Calu3 (cell line): ENCODE measurements at regions not wholly inside any gene's neighbourhood (a gene's known extent, or its start where the extent isn't known, plus 50 kb on each side); places are given as distances from the start of the nearest gene placed in this dataset.
A peak's percentile ranks its signal among the peaks of the same experiment; 100 is the strongest.
"Not testable (repeated sequence)": the region's sequence is repeated elsewhere in the genome, so short reads cannot be mapped to it uniquely, and the experiment has no call there.

Source experiments
- BruUV-seq: library from RNA; stranded (reverse); fragments of 400-500 nt; replicated peaks from 2 replicates; lab custom pipeline; 2021; lab: Mats Ljungman, UMichigan
- CTCF ChIA-PET: fragments of 300-600 bp; sonication (Branson Sonifier 250); formaldehyde crosslinking; loops from one replicate; lab custom pipeline; 2022; ENCODE audit warnings: antibody characterized with exemption; lab: Charles Lee
- DNase-seq: peaks from one replicate; pipeline ENCODE4 v3.0.0; 2022
- H3K27ac Mint-ChIP-seq: one replicate; pipeline ENCODE4 v1.8.0; 2022; ENCODE audit warnings: mixed read lengths; ENCODE audit not compliant: unreplicated experiment
- H3K27me3 Mint-ChIP-seq: one replicate; pipeline ENCODE4 v1.8.0; 2022; ENCODE audit warnings: mixed read lengths; ENCODE audit not compliant: unreplicated experiment
- H3K36me3 Mint-ChIP-seq: one replicate; pipeline ENCODE4 v1.8.0; 2022; ENCODE audit warnings: mild to moderate bottlenecking, moderate library complexity, mixed read lengths; ENCODE audit not compliant: insufficient read depth, unreplicated experiment
- H3K4me1 Mint-ChIP-seq: one replicate; pipeline ENCODE4 v1.8.0; 2022; ENCODE audit warnings: mild to moderate bottlenecking, low read depth, mixed read lengths; ENCODE audit not compliant: unreplicated experiment
- H3K4me3 Mint-ChIP-seq: one replicate; pipeline ENCODE4 v1.8.0; 2022; ENCODE audit warnings: mild to moderate bottlenecking, low read depth, moderate library complexity, mixed read lengths; ENCODE audit not compliant: unreplicated experiment
- H3K9me3 Mint-ChIP-seq: one replicate; pipeline ENCODE4 v1.8.0; 2022; ENCODE audit warnings: low read depth, mixed read lengths; ENCODE audit not compliant: unreplicated experiment
- intact Hi-C: fragments of 100-400 bp; cut with micrococcal nuclease; formaldehyde crosslinking; loops from one replicate; pipeline ENCODE4 v1.10.0; 2022; ENCODE audit not compliant: unreplicated experiment
- TF ChIP-seq, protein P1 (sequence below): fragments of 200-600 bp; IDR thresholded peaks from one replicate; pipeline ENCODE4 v1.8.0; 2022; ENCODE audit warnings: antibody characterized with exemption; ENCODE audit not compliant: unreplicated experiment

DNA sequence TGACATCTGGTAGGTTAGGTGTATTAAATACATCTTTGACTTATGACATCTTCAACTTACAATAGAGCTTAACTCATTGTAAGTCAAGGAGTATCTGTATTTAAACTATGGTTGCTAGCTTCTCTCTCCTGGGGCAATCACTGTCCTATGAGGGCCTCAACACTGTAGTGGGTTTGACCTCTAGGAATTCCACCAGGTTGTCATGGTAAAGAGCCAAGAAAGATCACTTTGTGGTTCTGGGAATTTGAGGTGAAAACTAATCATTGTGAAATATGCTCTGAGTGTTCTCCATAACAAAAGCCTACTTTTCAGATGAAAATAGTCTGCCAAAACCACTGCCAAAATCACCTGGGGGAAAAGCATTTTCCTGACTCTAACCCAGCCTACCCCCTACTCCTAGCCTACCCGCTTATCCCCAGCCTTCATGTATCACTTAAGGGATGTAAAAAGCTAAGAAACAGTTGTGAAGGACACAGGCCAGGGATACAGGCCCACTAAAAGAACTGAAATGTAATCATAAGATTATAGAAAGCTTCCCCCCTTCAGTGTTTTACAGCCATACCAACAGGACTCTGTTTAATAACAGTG lies 723.8 kb downstream of the MECOM start:
- Mint-ChIP-seq H3K9me3 (peaks cover 6% of the 10 kb centered on the region), H3K4me1 (no peaks in the 10 kb centered on the region), H3K36me3 (no peaks in the 10 kb centered on the region), H3K4me3 (no peak overlapping the region), H3K27ac (no peak overlapping the region), H3K27me3 (no peaks in the 10 kb centered on the region)
- CTCF ChIA-PET = no interaction called here
- no TSS peak for BruUV-seq
- TF ChIP-seq, protein P1, sequence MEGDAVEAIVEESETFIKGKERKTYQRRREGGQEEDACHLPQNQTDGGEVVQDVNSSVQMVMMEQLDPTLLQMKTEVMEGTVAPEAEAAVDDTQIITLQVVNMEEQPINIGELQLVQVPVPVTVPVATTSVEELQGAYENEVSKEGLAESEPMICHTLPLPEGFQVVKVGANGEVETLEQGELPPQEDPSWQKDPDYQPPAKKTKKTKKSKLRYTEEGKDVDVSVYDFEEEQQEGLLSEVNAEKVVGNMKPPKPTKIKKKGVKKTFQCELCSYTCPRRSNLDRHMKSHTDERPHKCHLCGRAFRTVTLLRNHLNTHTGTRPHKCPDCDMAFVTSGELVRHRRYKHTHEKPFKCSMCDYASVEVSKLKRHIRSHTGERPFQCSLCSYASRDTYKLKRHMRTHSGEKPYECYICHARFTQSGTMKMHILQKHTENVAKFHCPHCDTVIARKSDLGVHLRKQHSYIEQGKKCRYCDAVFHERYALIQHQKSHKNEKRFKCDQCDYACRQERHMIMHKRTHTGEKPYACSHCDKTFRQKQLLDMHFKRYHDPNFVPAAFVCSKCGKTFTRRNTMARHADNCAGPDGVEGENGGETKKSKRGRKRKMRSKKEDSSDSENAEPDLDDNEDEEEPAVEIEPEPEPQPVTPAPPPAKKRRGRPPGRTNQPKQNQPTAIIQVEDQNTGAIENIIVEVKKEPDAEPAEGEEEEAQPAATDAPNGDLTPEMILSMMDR = no peak
- DNase-seq = no peak
- intact Hi-C loops = no loop called here

GRCh38 chr3:168933614-168934013 lies 729.9 kb downstream of the MECOM start:
- Mint-ChIP-seq H3K36me3 (no peaks in the 10 kb centered on the region), H3K9me3 (peaks cover 33% of the 10 kb centered on the region), H3K4me1 (no peaks in the 10 kb centered on the region), H3K27me3 (no peaks in the 10 kb centered on the region), H3K4me3 (no peak overlapping the region), H3K27ac (no peak overlapping the region)
- CTCF ChIA-PET = no interaction called here
- intact Hi-C loops = no loop called here
- TF ChIP-seq, protein P1 = no peak
- no peak for DNase-seq
- no TSS peak for BruUV-seq

DNA sequence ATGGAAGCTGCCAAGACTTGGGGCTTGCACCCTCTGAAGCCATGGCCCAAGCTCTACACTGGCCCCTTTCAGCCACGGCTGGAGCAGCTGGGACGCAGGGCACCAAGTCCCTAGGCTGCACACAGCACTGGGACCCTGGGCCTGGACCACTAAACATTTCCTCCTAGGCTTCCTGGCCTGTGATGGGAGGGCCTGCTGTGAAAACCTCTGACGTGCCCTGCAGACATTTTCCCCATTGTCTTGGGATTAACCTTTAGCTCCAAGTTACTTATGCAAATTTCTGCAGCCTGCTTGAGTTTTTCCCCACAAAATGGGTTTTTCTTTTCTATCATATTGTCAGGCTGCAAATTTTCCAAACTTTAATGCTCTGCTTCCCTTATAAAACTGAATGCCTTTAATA lies 733.5 kb downstream of the MECOM start:
- H3K4me3 Mint-ChIP-seq, BruUV-seq, H3K27ac Mint-ChIP-seq, intact Hi-C loops, H3K36me3 Mint-ChIP-seq, DNase-seq, H3K4me1 Mint-ChIP-seq, CTCF ChIA-PET, H3K27me3 Mint-ChIP-seq: not testable (repeated sequence)
- H3K9me3 Mint-ChIP-seq = peaks cover 27% of the 10 kb centered on the region

- BruUV-seq = no TSS peak
- Mint-ChIP-seq H3K4me1 (peaks cover 9% of the 10 kb centered on the region), H3K9me3 (peaks cover 9% of the 10 kb centered on the region), H3K4me3 (no peak overlapping the region), H3K27ac (no peak overlapping the region), H3K27me3 (no peaks in the 10 kb centered on the region), H3K36me3 (no peaks in the 10 kb centered on the region)
- no peak for DNase-seq
- CTCF ChIA-PET = interaction anchor here (0.6 to 1.1 kb wide), 2 partner anchors 15 to 171 kb away, joined by 3 read pairs; no protein-coding TSS in a partner anchor
- TF ChIP-seq, protein P1 = no peak
- intact Hi-C loops = no loop called here
Observed at GRCh38 chr3:168926426-168926825, 737.1 kb downstream of the MECOM start.

GRCh38 chr3:168925568-168925967 lies 737.9 kb downstream of the MECOM start:
- CTCF ChIA-PET = interaction anchor here (1.1 kb wide), 1 partner anchor 16 kb away, joined by 3 read pairs; no protein-coding TSS in a partner anchor

More at GRCh38 chr3:168925568-168925967, 737.9 kb downstream of the MECOM start:
- Mint-ChIP-seq H3K4me1 (peaks cover 9% of the 10 kb centered on the region), H3K27me3 (no peaks in the 10 kb centered on the region), H3K4me3 (no peak overlapping the region), H3K36me3 (no peaks in the 10 kb centered on the region), H3K9me3 (peaks cover 2% of the 10 kb centered on the region), H3K27ac (peak overlapping the region; percentile 15)
- TF ChIP-seq, protein P1 = no peak
- intact Hi-C loops = no loop called here
- no peak for DNase-seq
- no TSS peak for BruUV-seq
